ENCODE measurements at regions not wholly inside any gene's neighbourhood (a gene's known extent, or its start where the extent isn't known, plus 50 kb on each side); places are given as distances from the start of the nearest gene placed in this dataset.

GRCh38 chr5:53359916-53360517 lies 120.4 kb upstream of the FST start:
- Histone ChIP-seq H3K4me2 (replicated peaks; ENCODE audit: low read depth, low read length, poor library complexity, severe bottlenecking) (no peak overlapping the region), H3K9ac (ENCODE audit: low read length) (no peak overlapping the region), H3K79me2 (ENCODE audit: control insufficient read depth, insufficient read depth, low read length) (no peaks in the 10 kb centered on the region), H2AFZ (ENCODE audit: insufficient read depth, low read depth, low read length, poor library complexity, severe bottlenecking) (no peak overlapping the region), H4K20me1 (ENCODE audit: control insufficient read depth, insufficient read depth, low read length, poor library complexity, severe bottlenecking) (no peaks in the 10 kb centered on the region), H3K27ac (ENCODE audit: low read length in 2 of 2) (no peak overlapping the region), H3K36me3 (replicated peaks in 1 of 2; ENCODE audit: control extremely low read depth in 1 of 2, control insufficient read depth in 1 of 2, extremely low read depth in 1 of 2, insufficient read depth in 2 of 2, low read length in 1 of 2) (no peaks in the 10 kb centered on the region), H3K4me3 (ENCODE audit: control extremely low read depth in 1 of 5, extremely low read depth in 1 of 5, insufficient read depth in 1 of 5, low read depth in 2 of 5, low read length in 4 of 5) (no peak overlapping the region), H3K9me3 (ENCODE audit: control extremely low read depth in 1 of 3, control insufficient read depth in 2 of 3, insufficient read depth in 1 of 3, low read length in 2 of 3) (no peaks in the 10 kb centered on the region), H3K27me3 (replicated peaks in 1 of 4; ENCODE audit: control extremely low read depth in 1 of 4, control insufficient read depth in 3 of 4, insufficient read depth in 4 of 4, low read length in 3 of 4) (no peaks in the 10 kb centered on the region), H3K4me1 (ENCODE audit: control insufficient read depth in 2 of 2, insufficient read depth in 2 of 2, low read length in 2 of 2) (no peaks in the 10 kb centered on the region)
- ATAC-seq (ENCODE audit: low read depth) (no peak), DNase-seq (no peak)
- intact Hi-C loops (cut with micrococcal nuclease): no loop called here
- 100% methylated on average over 1 of the region's 4 CpGs for WGBS (ENCODE audit: insufficient coverage)
- Mint-ChIP-seq H3K4me1 (no peaks in the 10 kb centered on the region), H3K4me3 (no peak overlapping the region), H3K27ac (no peak overlapping the region), H3K27me3 (no peaks in the 10 kb centered on the region), H3K9me3 (ENCODE audit: insufficient read depth) (no peaks in the 10 kb centered on the region)
- ChIA-PET POLR2A (no interaction called here), CTCF (no interaction called here)
- TF ChIP-seq EZH2 (IDR thresholded peaks at IDR 0.05; ENCODE audit: borderline replicate concordance, insufficient read depth, low read depth, low read length, poor library complexity, severe bottlenecking) (no peak), CTCF (IDR thresholded peaks at IDR 0.05) (no peak)

- Histone ChIP-seq H3K36me3 (replicated peaks in 1 of 2; ENCODE audit: control extremely low read depth in 1 of 2, control insufficient read depth in 1 of 2, extremely low read depth in 1 of 2, insufficient read depth in 2 of 2, low read length in 1 of 2) (no peaks in the 10 kb centered on the region), H3K79me2 (ENCODE audit: control insufficient read depth, insufficient read depth, low read length) (no peaks in the 10 kb centered on the region), H3K27me3 (replicated peaks in 1 of 4; ENCODE audit: control extremely low read depth in 1 of 4, control insufficient read depth in 3 of 4, insufficient read depth in 4 of 4, low read length in 3 of 4) (no peaks in the 10 kb centered on the region), H3K9me3 (ENCODE audit: control extremely low read depth in 1 of 3, control insufficient read depth in 2 of 3, insufficient read depth in 1 of 3, low read length in 2 of 3) (no peaks in the 10 kb centered on the region), H3K4me1 (ENCODE audit: control insufficient read depth in 2 of 2, insufficient read depth in 2 of 2, low read length in 2 of 2) (no peaks in the 10 kb centered on the region), H2AFZ (ENCODE audit: insufficient read depth, low read depth, low read length, poor library complexity, severe bottlenecking) (no peak overlapping the region), H3K9ac (ENCODE audit: low read length) (no peak overlapping the region), H3K4me2 (replicated peaks; ENCODE audit: low read depth, low read length, poor library complexity, severe bottlenecking) (no peak overlapping the region), H4K20me1 (ENCODE audit: control insufficient read depth, insufficient read depth, low read length, poor library complexity, severe bottlenecking) (no peaks in the 10 kb centered on the region), H3K27ac (ENCODE audit: low read length in 2 of 2) (no peak overlapping the region), H3K4me3 (ENCODE audit: control extremely low read depth in 1 of 5, extremely low read depth in 1 of 5, insufficient read depth in 1 of 5, low read depth in 2 of 5, low read length in 4 of 5) (no peak overlapping the region)
- Mint-ChIP-seq H3K9me3 (ENCODE audit: insufficient read depth) (no peaks in the 10 kb centered on the region), H3K4me1 (no peaks in the 10 kb centered on the region), H3K4me3 (no peak overlapping the region), H3K27ac (no peak overlapping the region), H3K27me3 (no peaks in the 10 kb centered on the region)
- ChIA-PET POLR2A (no interaction called here), CTCF (no interaction called here)
- intact Hi-C loops (cut with micrococcal nuclease): no loop called here
- no peak for DNase-seq
- TF ChIP-seq CTCF (IDR thresholded peaks at IDR 0.05): no peak
- TF ChIP-seq EZH2 (IDR thresholded peaks at IDR 0.05; ENCODE audit: borderline replicate concordance, insufficient read depth, low read depth, low read length, poor library complexity, severe bottlenecking): no peak
- no peak for ATAC-seq (ENCODE audit: low read depth)
These were observed 119.6 kb upstream of the FST start for GRCh38 chr5:53360811-53361210.

Measured in B cell (primary cell).